AG08395 (cell line): ENCODE measurements at regions not wholly inside any gene's neighbourhood (a gene's known extent, or its start where the extent isn't known, plus 50 kb on each side); places are given as distances from the start of the nearest gene placed in this dataset.

Experiments used
- DNase-seq: peaks from one replicate; pipeline ENCODE4 v3.0.0; 2012; ENCODE audit warnings: mixed read lengths, low spot score

- no peak for DNase-seq
Measured at GRCh38 chr3:28903171-28903601, 377.7 kb upstream of the RBMS3 start.

- DNase-seq = no peak
Measured at GRCh38 chr3:28905798-28906197, 375.1 kb upstream of the RBMS3 start.

GRCh38 chr3:28906561-28907310 is 374.1 kb upstream of the RBMS3 start:
- DNase-seq = no peak

- DNase-seq = no peak
Measured at GRCh38 chr3:28907616-28908015, 373.3 kb upstream of the RBMS3 start.

GRCh38 chr3:28912120-28912885 is 368.6 kb upstream of the RBMS3 start:
- no peak for DNase-seq

- peak; percentile 9 for DNase-seq
Measured at GRCh38 chr3:28915741-28916500, 364.9 kb upstream of the RBMS3 start.

GRCh38 chr3:28916713-28917499 is 364.0 kb upstream of the RBMS3 start:
- DNase-seq = peak; percentile 66

- no peak for DNase-seq
Measured at GRCh38 chr3:28917895-28918475, 362.9 kb upstream of the RBMS3 start.

GRCh38 chr3:28922376-28922775 is 358.5 kb upstream of the RBMS3 start:
- DNase-seq = no peak

GRCh38 chr3:28923994-28924393 is 356.9 kb upstream of the RBMS3 start:
- no peak for DNase-seq

- DNase-seq = peak; percentile 42
Measured at GRCh38 chr3:28924744-28925360, 356.0 kb upstream of the RBMS3 start.

- DNase-seq = no peak
Measured at GRCh38 chr3:28933337-28933736, 347.5 kb upstream of the RBMS3 start.

- no peak for DNase-seq
Measured at GRCh38 chr3:28934126-28934813, 346.6 kb upstream of the RBMS3 start.

- no peak for DNase-seq
Measured at GRCh38 chr3:28935146-28935545, 345.7 kb upstream of the RBMS3 start.

GRCh38 chr3:28936154-28936553 is 344.7 kb upstream of the RBMS3 start:
- DNase-seq = no peak

- DNase-seq = peak; percentile 62
Measured at GRCh38 chr3:28940530-28940929, 340.3 kb upstream of the RBMS3 start.

GRCh38 chr3:28940994-28941393 is 339.9 kb upstream of the RBMS3 start:
- DNase-seq = no peak

GRCh38 chr3:28947061-28947460 is 333.8 kb upstream of the RBMS3 start:
- DNase-seq = no peak

GRCh38 chr3:28947751-28948150 is 333.1 kb upstream of the RBMS3 start:
- DNase-seq = no peak

- DNase-seq = no peak
Measured at GRCh38 chr3:28948685-28949084, 332.2 kb upstream of the RBMS3 start.
